OCI-LY3 (cell line): ENCODE measurements at regions not wholly inside any gene's neighbourhood (a gene's known extent, or its start where the extent isn't known, plus 50 kb on each side); places are given as distances from the start of the nearest gene placed in this dataset.

ENCODE experiments used
- CTCF ChIP-seq: fragments of 200-600, 300-600 bp; sonication (generic); IDR thresholded peaks from 2 replicates; pipeline ENCODE4 v1.5.1; 2014; ENCODE audit warnings: antibody characterized with exemption, low read length, low read depth
- EZH2phosphoT487 ChIP-seq: fragments of 200-600 bp; shearing (Covaris generic); IDR thresholded peaks from 2 replicates; pipeline ENCODE4 v1.6.1; 2018; ENCODE audit warnings: antibody characterized with exemption, mixed run types, low read depth

GRCh38 chr6:21981235-21981833 lies 315.5 kb downstream of the PRL start:
- no peak for TF ChIP-seq CTCF
- no peak for TF ChIP-seq EZH2phosphoT487
